HG03442 (cell line): ENCODE measurements at regions not wholly inside any gene's neighbourhood (a gene's known extent, or its start where the extent isn't known, plus 50 kb on each side); places are given as distances from the start of the nearest gene placed in this dataset.
A peak's percentile ranks its signal among the peaks of the same experiment; 100 is the strongest.

Experiments used
- ATAC-seq: cut with Tn5 transposase; IDR thresholded peaks from one replicate; pipeline ENCODE4 v1.9.1; 2021; ENCODE audit warnings: mild to moderate bottlenecking, moderate library complexity; ENCODE audit not compliant: unreplicated experiment

GRCh38 chr6:40973304-40973703 is 65.7 kb downstream of the UNC5CL start:
- ATAC-seq: no peak

DNA sequence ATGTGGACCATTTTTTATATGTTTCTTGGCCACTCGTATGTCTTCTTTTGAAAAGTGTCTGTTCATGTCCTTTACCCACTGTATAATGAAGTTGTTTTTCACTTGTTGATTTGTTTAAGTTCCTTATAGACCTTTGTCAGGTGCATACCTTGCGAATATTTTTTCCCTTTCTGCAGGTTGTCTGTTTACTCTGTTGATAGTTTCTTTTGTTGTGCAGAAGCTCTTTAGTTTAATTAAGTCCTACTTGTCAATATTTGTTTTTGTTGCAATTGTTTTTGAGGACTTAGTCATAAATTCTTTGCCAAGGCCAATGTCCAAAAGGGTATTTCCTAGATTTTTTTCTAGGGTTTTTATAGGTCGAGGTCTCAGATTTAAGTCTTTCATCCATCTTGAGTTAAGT is 66.2 kb downstream of the UNC5CL start:
- no peak for ATAC-seq

DNA sequence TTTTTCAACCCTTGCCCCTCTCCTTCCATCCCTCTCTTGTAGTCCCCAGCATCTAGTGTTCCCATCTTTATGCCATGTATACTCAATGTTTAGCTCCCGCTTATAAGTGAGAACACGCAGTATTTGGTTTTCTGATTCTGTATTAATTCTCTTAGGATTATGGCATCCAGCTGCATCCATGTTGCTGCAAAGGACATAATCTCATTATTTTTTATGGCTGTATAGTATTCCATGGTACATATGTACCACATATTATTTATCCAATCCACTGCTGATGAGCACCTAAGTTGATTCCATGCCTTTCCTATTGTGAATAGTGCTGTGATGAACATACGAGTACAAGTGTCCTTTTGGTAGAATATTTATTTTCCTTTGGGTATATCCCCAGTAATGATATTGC is 66.8 kb downstream of the UNC5CL start:
- no peak for ATAC-seq

DNA sequence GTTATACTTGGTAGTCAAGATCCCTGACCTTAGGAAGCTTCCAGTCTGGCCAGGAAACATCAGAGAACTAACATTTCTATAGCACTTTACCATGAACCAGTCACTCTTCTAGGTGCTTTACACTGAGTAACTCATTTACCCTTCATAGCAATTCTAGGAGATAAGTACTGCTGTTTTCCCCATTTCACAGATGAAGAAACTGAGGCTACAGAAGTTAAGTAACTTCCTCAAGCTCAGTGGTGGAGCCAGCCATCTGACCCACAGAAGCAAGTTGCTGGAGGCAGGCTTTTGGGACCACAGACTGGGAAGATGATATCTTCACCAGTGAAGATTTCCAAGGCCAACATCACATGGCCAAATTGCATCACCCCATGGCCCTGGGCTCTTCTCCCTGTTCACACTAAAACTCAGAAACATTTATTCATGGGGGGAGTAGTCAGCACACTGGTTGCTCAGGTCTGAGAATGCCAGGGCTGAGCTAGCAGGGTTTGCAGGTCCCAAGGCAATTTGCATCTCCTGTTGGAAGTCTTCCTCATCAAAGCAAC is 70.3 kb downstream of the UNC5CL start:
- no peak for ATAC-seq

DNA sequence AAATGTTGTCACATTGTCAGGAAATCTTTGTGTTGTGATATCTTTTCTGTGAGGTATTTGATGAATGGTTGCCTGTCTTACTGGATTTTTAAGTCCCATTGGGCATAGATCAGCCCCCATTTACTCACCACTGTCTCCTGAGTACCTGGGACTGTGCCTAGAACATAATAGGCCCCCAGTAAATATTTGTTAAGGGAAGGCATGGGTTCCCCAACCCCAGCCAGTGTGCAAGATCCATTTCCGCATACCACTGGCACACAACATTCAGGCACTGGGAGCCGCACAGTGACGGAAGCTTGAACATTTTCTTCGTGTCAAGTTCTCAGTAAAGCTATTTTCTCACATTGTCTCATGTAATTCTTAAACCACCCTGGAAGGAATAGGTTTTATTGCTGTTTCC is 72.2 kb downstream of the UNC5CL start:
- no peak for ATAC-seq

DNA sequence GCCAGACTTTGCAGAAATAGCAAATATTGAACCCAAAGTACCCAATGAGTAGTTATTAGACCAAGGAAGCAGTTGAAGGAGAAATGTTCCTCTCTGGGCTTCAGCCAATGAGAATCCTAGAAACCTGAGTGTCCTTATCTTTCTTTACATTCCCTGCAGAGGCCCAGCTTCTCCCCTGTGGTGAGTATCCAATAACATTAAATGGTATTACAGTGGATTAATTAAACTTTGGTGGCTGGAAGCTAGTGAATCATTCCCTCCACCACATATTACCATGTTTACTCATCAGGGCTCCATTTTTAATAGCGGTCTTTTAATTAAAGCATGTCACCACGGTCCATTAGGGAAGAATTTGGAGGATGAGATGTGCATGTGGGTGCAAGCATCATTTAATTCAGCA is 74.0 kb downstream of the UNC5CL start:
- no peak for ATAC-seq

- ATAC-seq: no peak
Measured at GRCh38 chr6:40963019-40963418, 76.0 kb downstream of the UNC5CL start.

DNA sequence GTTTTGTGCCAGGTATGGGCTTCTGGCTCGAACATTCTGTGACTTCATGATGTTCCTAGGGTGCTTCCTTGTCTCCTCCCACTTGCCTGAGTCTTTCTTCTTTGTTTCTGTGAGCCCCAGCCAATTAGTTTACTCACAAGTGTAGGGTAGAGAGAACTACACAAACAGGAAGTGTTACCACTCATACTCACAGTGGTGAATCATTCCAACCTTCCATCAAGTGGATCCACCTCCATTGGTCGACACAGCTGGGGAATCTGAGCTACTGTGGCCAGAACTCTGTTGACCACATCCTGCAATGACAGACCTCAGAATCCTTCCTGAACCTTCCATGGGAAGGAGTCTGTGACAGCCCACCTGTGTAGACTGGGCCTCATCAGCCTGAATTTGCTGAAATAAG is 76.8 kb downstream of the UNC5CL start:
- ATAC-seq: peak; percentile 79

- no peak for ATAC-seq
Measured at GRCh38 chr6:40961831-40962230, 77.2 kb downstream of the UNC5CL start.

DNA sequence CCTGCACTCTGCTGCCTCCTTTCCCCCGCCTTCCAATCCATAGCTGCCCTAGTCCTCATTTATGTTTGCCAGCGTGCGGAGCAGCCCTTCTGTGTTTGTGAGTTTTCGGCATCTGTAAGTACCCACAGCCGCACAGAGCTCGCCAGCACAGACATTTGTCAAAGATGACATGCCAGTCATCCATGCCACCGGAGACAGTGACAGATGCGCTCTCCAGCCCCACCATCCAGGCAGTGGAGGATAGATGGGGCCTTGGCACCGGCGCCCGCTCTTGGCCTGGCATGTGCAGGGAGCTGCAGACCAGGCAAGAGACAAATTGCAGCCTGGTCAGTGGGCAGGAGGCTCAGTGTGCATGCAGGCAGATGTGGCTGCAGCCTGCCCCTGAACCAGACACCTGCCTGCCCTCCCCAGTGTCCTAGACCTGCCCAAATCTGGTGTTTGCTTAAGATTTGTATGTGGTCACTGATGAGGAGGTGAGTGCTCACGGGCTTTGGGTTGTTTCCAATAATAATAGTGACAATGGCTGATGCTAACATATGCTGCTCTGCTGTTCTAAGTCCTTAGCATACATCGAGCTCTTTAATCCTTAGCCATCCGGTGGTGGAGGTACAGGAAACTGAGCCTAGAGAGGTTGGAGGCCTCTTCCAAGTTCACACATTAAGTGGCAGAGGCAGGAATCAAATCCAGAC is 78.1 kb downstream of the UNC5CL start:
- ATAC-seq: no peak

DNA sequence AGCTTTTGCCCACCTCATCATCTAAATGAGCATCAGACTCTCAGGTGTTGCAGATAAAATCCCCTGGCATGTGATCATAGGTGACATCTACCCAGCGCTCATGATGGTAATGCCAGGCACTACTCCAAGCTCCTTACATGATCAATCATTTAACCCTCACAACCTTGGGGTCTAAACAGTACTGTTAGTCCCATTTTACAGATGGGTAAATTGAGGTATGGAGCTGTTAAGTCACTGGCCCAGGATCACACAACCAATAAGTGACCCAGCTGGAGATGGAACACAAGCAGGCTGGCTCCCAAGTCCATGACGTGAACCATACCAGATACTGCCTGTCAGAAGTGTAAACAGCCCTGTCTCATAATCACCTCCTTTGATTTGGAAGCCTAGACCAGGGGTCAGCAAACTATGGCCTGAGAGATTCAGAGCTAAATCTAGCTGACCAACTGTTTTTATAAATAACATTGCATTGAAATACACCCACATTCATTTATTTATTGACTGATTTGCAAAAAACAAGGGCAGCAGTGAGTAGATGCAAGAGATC is 79.2 kb downstream of the UNC5CL start:
- no peak for ATAC-seq

GRCh38 chr6:40958738-40959137 is 80.3 kb downstream of the UNC5CL start:
- ATAC-seq: no peak

DNA sequence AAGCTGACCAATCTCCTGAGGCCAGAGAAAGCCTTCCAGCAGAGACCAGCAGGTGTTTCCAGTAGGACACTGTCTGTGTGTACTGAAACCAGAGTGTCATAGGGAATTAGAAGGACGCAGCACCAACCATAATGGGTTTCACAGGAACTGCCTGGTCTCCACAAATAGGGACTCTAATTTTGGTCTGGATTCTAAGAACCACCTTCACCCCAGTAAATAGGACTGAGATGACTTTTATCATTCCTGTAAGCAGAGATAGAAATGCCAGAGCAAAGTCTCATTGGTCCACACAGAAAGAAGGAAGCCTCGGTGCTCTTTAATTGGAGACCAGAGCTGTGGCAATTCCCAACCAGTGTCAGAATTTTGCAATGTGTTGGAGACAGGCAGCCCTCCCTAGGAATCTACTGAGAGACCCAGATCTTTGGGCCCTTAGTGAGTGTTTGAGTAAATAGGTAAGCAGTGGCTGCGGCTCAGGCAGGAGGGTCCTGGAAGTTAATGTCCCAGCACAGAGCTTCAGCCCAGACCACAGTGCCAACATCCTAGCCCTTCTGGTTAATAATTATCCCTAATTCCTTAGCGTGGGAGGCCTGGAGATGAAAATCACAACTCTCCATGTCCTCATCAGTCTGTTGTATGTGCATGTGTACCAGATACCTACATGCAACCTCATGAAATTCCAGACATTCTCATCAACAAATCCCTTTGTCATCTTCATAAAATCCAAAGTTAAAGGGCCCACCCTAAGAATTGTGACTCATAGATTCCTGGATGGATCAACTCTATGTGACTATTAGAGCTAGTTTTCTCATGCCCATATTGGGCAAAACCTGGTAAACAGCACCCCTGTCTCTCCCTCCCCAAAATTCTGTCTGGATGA is 81.2 kb downstream of the UNC5CL start:
- no peak for ATAC-seq

- ATAC-seq: no peak
Measured at GRCh38 chr6:40956936-40957335, 82.1 kb downstream of the UNC5CL start.

GRCh38 chr6:40955178-40955545 is 83.9 kb downstream of the UNC5CL start:
- no peak for ATAC-seq

DNA sequence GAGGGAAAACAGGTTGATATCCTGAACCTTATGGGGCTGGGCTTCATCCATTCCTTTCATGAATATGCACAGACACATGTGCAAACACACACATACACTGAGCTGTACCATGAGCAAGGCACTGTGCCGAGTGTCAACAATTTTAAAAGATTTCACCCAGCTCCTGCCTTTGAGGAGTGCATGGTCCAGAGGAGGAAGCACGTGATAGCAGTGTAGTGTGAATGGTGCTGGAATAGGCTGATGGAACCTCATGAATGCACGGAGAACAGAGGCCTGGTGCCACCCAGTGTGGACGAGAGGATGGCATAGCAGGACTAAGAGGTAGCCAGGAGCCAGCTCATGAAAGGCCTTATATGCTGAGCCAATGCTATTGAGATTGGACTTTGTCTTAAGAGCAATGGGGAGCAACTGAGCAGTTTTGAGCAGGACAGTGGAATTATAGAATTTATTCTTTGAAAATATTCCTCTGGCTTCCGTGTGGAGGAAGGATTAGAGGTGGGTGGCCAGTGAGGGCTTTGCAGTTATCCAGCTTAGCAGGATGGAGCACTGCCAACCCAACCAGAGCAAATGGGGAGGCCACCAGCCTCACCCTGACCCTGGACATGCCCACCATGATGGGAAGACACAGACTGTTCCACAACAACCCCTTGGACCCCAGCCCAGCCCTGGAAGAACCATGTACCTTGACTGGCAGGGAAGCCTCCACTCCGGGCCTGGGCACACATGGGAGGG is 84.4 kb downstream of the UNC5CL start:
- ATAC-seq: no peak

GRCh38 chr6:40953486-40953885 is 85.5 kb downstream of the UNC5CL start:
- ATAC-seq: no peak

DNA sequence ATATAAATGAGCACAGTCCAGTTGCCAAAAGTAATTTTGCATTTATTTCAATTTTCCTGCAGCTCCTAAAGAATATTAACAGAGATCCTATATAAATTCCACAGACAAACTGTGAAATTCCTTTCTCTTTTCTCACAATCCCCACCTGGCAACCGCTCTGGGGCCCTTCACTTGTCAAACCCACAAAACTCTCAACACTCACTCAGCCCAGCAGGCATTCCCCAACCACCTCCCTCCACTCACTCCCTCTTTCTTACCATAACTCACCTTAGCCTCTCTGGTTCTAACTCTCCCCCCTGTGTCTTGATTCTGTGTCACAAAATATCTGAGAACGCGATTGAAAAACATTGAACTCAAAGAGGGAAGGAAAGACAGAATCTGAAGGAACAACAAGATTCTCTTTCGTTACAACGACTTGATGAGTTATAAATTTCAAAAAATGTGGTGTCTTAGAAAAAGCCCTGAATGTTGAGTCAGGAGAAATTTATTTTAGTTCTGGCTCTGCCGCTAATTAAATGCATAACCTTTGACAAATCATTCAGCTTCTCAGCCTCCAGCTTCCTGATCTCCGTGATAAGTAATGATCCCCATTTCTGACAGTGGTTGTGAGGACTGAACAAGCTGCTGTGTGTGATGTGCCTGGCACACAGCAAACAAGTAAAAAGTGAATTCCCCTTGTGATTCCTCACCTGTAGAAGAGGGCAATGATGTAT is 87.9 kb downstream of the UNC5CL start:
- no peak for ATAC-seq

GRCh38 chr6:40948570-40948969 is 90.5 kb downstream of the UNC5CL start:
- ATAC-seq: no peak

- ATAC-seq: no peak
Measured at GRCh38 chr6:40947876-40948526, 91.0 kb downstream of the UNC5CL start.
